OCI-LY7 (cell line): ENCODE measurements at regions not wholly inside any gene's neighbourhood (a gene's known extent, or its start where the extent isn't known, plus 50 kb on each side); places are given as distances from the start of the nearest gene placed in this dataset.

Experiments
- BruUV-seq: library from RNA; stranded (reverse); fragments of 400-500 nt; replicated peaks from 2 replicates; lab custom pipeline; 2021; lab: Mats Ljungman, UMichigan
- CTCF ChIA-PET: fragments of 300-600 bp; sonication (Branson Sonifier 250); formaldehyde crosslinking; loops from one replicate; lab custom pipeline; 2022; ENCODE audit warnings: antibody characterized with exemption; ENCODE audit not compliant: unreplicated experiment; lab: Charles Lee
- POLR2A ChIA-PET: fragments of 300-600 bp; sonication (Branson Sonifier 250); formaldehyde crosslinking; loops from one replicate; lab custom pipeline; 2022; ENCODE audit warnings: antibody characterized with exemption; lab: Charles Lee
- DNase-seq: peaks from one replicate; pipeline ENCODE4 v3.0.0-alpha.2; 2015; ENCODE audit warnings: low spot score
- H2AFZ ChIP-seq: fragments of 200-600 bp; sonication (generic), shearing (Covaris generic); 2 replicates; pipeline ENCODE4 v1.6.1; 2014; ENCODE audit warnings: mild to moderate bottlenecking, antibody characterized with exemption, low read length, moderate library complexity
- H3K27ac ChIP-seq: fragments of 200-600 bp; sonication (generic); 2 replicates; pipeline ENCODE4 v1.5.1; 2014; ENCODE audit warnings: mixed run types, low read depth, mild to moderate bottlenecking, moderate library complexity, low read length, inconsistent platforms; ENCODE audit not compliant: poor library complexity, severe bottlenecking
- H3K36me3 ChIP-seq: fragments of 200-600 bp; sonication (generic); 2 replicates; pipeline ENCODE4 v1.6.1; 2014; ENCODE audit warnings: mild to moderate bottlenecking, antibody characterized with exemption, low read length, moderate library complexity, mixed read lengths; ENCODE audit not compliant: insufficient read depth
- H3K4me1 ChIP-seq: fragments of 200-600 bp; sonication (generic); 2 replicates; pipeline ENCODE4 v1.5.1; 2014; ENCODE audit warnings: mild to moderate bottlenecking, low read length; ENCODE audit not compliant: insufficient read depth, poor library complexity, severe bottlenecking
- H3K4me2 ChIP-seq: fragments of 200-600 bp; sonication (generic); 2 replicates; pipeline ENCODE4 v1.6.1; 2014; ENCODE audit warnings: mild to moderate bottlenecking, low read length
- H3K4me3 ChIP-seq: fragments of 200-600 bp; sonication (generic); 2 replicates; pipeline ENCODE4 v1.5.1; 2014; ENCODE audit warnings: mild to moderate bottlenecking, low read depth, low read length; ENCODE audit not compliant: poor library complexity, severe bottlenecking
- H3K79me2 ChIP-seq: fragments of 200-600 bp; sonication (generic); 2 replicates; pipeline ENCODE4 v1.6.1; 2016; ENCODE audit warnings: low read depth, mild to moderate bottlenecking, low read length, moderate library complexity, mixed read lengths; ENCODE audit not compliant: insufficient read depth
- H3K9me2 ChIP-seq: fragments of 200-600 bp; sonication (generic); 2 replicates; pipeline ENCODE4 v1.6.1; 2016; ENCODE audit warnings: mild to moderate bottlenecking, low read length, mixed read lengths; ENCODE audit not compliant: insufficient read depth
- H3K9me3 ChIP-seq: fragments of 200-600 bp; sonication (generic); 2 replicates; pipeline ENCODE4 v1.6.1; 2014; ENCODE audit warnings: mild to moderate bottlenecking, mixed run types, low read length, mixed read lengths
- H4K20me1 ChIP-seq: fragments of 200-600 bp; sonication (generic); 2 replicates; pipeline ENCODE4 v1.6.1; 2014; ENCODE audit warnings: mild to moderate bottlenecking, antibody characterized with exemption, low read length, moderate library complexity, mixed read lengths; ENCODE audit not compliant: insufficient read depth
- EZH2phosphoT487 ChIP-seq: fragments of 200-600 bp; sonication (generic); IDR thresholded peaks from 2 replicates; pipeline ENCODE4 v1.6.1; 2018; ENCODE audit warnings: low read depth, borderline replicate concordance, mild to moderate bottlenecking, mixed run types, antibody characterized with exemption, low read length, moderate library complexity, mixed read lengths
- intact Hi-C: fragments of 100-400 bp; cut with micrococcal nuclease; formaldehyde crosslinking; loops from one replicate; pipeline ENCODE4 v1.10.0; 2022; ENCODE audit not compliant: unreplicated experiment
- TF ChIP-seq, protein P1 (sequence below): fragments of 200-600 bp; sonication (generic); conservative IDR thresholded peaks from 2 replicates; pipeline ENCODE4 v1.5.1; 2014; ENCODE audit warnings: mild to moderate bottlenecking, antibody characterized with exemption, low read length, moderate library complexity, mixed read lengths

DNA sequence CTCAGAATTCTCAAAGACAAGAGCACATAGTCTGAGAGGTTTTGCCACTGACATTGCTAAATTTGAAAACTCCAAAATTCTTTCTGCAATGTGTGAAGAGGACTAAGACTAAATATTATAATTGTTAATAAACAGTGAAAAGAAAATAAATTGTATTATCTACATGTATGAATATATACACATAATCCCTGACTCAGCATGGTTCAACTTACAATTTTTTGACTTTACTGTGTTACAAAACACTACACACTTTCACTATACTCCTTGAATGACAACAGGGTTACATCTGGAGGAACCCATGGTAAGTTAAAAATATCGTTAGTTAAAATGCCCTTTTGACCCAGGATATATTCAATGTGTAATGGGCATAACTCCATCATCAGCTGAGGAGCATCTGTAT, 2017.2 kb upstream of the TENM3 start:
- H3K9me3 ChIP-seq = no peaks in the 10 kb centered on the region
- intact Hi-C loops = no loop called here
- DNase-seq = no peak
- no peak overlapping the region for H3K27ac ChIP-seq
- TF ChIP-seq EZH2phosphoT487 = no peak
- TF ChIP-seq, protein P1, sequence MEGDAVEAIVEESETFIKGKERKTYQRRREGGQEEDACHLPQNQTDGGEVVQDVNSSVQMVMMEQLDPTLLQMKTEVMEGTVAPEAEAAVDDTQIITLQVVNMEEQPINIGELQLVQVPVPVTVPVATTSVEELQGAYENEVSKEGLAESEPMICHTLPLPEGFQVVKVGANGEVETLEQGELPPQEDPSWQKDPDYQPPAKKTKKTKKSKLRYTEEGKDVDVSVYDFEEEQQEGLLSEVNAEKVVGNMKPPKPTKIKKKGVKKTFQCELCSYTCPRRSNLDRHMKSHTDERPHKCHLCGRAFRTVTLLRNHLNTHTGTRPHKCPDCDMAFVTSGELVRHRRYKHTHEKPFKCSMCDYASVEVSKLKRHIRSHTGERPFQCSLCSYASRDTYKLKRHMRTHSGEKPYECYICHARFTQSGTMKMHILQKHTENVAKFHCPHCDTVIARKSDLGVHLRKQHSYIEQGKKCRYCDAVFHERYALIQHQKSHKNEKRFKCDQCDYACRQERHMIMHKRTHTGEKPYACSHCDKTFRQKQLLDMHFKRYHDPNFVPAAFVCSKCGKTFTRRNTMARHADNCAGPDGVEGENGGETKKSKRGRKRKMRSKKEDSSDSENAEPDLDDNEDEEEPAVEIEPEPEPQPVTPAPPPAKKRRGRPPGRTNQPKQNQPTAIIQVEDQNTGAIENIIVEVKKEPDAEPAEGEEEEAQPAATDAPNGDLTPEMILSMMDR = no peak
- CTCF ChIA-PET = no interaction called here
- no peaks in the 10 kb centered on the region for H4K20me1 ChIP-seq
- no peak overlapping the region for H3K4me2 ChIP-seq
- no peaks in the 10 kb centered on the region; the same call in 1 of the 2 replicates for H3K9me2 ChIP-seq
- POLR2A ChIA-PET = no interaction called here
- H3K4me3 ChIP-seq = no peak overlapping the region
- no peaks in the 10 kb centered on the region for H3K79me2 ChIP-seq
- no TSS peak for BruUV-seq
- H2AFZ ChIP-seq = no peak overlapping the region
- no peaks in the 10 kb centered on the region for H3K4me1 ChIP-seq
- H3K36me3 ChIP-seq = no peaks in the 10 kb centered on the region

DNA sequence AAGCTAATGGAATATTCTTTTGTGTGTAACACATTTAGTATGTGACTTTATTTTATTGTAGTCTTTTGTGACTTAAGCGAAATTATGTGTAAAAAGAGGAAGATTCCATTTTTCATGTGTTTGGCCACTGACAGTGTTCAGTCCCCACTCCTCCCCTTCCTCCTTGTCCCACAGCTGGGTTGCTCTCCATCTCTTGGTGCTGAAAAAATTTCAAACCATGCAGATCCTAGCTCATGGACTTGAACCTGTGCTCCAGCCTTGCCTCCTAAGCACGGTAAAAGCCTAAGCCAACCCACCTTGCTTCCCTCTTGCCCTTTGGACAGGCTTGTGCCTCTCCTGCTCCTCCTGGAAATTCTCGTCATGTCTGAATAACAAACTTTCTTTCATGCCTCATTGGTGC, 2008.5 kb upstream of the TENM3 start:
- no peaks in the 10 kb centered on the region for H4K20me1 ChIP-seq
- intact Hi-C loops = no loop called here
- H3K4me2 ChIP-seq = no peak overlapping the region
- H3K9me2 ChIP-seq = no peaks in the 10 kb centered on the region
- no peaks in the 10 kb centered on the region for H3K4me1 ChIP-seq
- POLR2A ChIA-PET = no interaction called here
- no TSS peak for BruUV-seq
- no peak overlapping the region for H3K4me3 ChIP-seq
- H2AFZ ChIP-seq = no peak overlapping the region
- no peaks in the 10 kb centered on the region for H3K36me3 ChIP-seq
- no peak overlapping the region for H3K27ac ChIP-seq
- no peaks in the 10 kb centered on the region for H3K9me3 ChIP-seq
- no peak for TF ChIP-seq EZH2phosphoT487
- TF ChIP-seq, protein P1 = no peak
- CTCF ChIA-PET = no interaction called here
- DNase-seq = no peak
- no peaks in the 10 kb centered on the region for H3K79me2 ChIP-seq

DNA sequence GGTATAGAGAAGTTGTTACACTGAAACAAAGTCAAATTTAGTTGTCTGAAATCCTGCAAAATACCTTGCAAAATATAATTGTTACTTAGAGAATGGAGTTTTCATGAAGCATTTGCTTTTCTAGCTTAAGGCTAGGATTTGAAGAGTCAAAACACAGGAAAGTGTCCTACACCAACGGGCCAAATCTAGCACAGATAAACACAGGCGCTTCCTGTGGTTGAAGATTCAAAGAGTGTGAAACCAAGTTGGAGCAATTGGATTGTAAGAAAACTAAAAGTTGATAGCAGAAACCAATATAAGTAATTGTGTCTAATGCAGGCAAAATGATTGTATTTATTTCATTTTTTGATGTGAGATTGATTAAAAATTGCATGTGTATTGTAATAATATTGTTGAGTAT, 2002.5 kb upstream of the TENM3 start:
- Histone ChIP-seq H4K20me1 (no peaks in the 10 kb centered on the region), H3K9me2 (no peaks in the 10 kb centered on the region), H3K9me3 (no peaks in the 10 kb centered on the region), H3K4me1 (no peaks in the 10 kb centered on the region), H2AFZ (no peak overlapping the region), H3K36me3 (no peaks in the 10 kb centered on the region), H3K4me3 (no peak overlapping the region), H3K79me2 (no peaks in the 10 kb centered on the region), H3K4me2 (no peak overlapping the region), H3K27ac (no peak overlapping the region)
- BruUV-seq = no TSS peak
- intact Hi-C loops = no loop called here
- DNase-seq = no peak
- ChIA-PET POLR2A (no interaction called here), CTCF (no interaction called here)
- TF ChIP-seq EZH2phosphoT487 = no peak
- TF ChIP-seq, protein P1 = no peak
